ENCODE measurements at regions not wholly inside any gene's neighbourhood (a gene's known extent, or its start where the extent isn't known, plus 50 kb on each side); places are given as distances from the start of the nearest gene placed in this dataset.

DNA sequence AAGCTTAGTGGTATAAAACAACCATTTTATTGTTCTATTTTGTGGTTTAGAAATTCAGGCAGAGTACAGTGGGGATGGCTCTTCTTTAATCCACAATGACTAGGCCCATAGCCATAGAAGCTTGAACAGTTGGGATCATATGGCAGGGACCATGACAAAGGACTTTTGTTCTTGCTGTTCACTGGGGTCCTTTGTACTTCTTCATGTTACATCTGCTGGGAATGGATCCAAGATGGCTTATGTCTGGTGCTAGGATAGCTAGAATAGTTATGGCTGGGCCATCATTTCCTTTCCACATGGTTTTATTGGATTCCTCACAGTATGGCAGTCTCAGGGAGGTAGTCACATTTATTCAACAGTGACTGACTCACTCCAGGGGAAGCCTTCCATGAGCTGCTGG lies 427.9 kb upstream of the AGTR1 start:
- no peak for DNase-seq (ENCODE audit: low spot score)
- Mint-ChIP-seq H3K4me1 (peaks cover 18% of the 10 kb centered on the region), H3K27me3 (ENCODE audit: insufficient read depth, low read depth, poor library complexity) (no peaks in the 10 kb centered on the region), H3K9me3 (no peaks in the 10 kb centered on the region), H3K27ac (no peak overlapping the region), H3K4me3 (no peak overlapping the region), H3K36me3 (ENCODE audit: low read depth) (no peaks in the 10 kb centered on the region)
- Histone ChIP-seq H3K4me3 (no peak overlapping the region), H3K4me1 (ENCODE audit: insufficient read depth) (peaks cover 28% of the 10 kb centered on the region), H3K36me3 (ENCODE audit: insufficient read depth) (no peaks in the 10 kb centered on the region), H3K27me3 (ENCODE audit: insufficient read depth) (no peaks in the 10 kb centered on the region), H3K79me2 (replicated peaks; ENCODE audit: insufficient read depth) (no peaks in the 10 kb centered on the region), H3K27ac (ENCODE audit: low read depth) (no peak overlapping the region), H3F3A (replicated peaks; ENCODE audit: low read depth) (no peaks in the 10 kb centered on the region), H3K4me2 (no peak overlapping the region), H3K9me2 (ENCODE audit: insufficient read depth) (peaks cover 8% of the 10 kb centered on the region), H4K20me1 (replicated peaks; ENCODE audit: insufficient read depth) (no peaks in the 10 kb centered on the region), H2AFZ (no peak overlapping the region)
- no peak for ATAC-seq
- TF ChIP-seq, protein P1, sequence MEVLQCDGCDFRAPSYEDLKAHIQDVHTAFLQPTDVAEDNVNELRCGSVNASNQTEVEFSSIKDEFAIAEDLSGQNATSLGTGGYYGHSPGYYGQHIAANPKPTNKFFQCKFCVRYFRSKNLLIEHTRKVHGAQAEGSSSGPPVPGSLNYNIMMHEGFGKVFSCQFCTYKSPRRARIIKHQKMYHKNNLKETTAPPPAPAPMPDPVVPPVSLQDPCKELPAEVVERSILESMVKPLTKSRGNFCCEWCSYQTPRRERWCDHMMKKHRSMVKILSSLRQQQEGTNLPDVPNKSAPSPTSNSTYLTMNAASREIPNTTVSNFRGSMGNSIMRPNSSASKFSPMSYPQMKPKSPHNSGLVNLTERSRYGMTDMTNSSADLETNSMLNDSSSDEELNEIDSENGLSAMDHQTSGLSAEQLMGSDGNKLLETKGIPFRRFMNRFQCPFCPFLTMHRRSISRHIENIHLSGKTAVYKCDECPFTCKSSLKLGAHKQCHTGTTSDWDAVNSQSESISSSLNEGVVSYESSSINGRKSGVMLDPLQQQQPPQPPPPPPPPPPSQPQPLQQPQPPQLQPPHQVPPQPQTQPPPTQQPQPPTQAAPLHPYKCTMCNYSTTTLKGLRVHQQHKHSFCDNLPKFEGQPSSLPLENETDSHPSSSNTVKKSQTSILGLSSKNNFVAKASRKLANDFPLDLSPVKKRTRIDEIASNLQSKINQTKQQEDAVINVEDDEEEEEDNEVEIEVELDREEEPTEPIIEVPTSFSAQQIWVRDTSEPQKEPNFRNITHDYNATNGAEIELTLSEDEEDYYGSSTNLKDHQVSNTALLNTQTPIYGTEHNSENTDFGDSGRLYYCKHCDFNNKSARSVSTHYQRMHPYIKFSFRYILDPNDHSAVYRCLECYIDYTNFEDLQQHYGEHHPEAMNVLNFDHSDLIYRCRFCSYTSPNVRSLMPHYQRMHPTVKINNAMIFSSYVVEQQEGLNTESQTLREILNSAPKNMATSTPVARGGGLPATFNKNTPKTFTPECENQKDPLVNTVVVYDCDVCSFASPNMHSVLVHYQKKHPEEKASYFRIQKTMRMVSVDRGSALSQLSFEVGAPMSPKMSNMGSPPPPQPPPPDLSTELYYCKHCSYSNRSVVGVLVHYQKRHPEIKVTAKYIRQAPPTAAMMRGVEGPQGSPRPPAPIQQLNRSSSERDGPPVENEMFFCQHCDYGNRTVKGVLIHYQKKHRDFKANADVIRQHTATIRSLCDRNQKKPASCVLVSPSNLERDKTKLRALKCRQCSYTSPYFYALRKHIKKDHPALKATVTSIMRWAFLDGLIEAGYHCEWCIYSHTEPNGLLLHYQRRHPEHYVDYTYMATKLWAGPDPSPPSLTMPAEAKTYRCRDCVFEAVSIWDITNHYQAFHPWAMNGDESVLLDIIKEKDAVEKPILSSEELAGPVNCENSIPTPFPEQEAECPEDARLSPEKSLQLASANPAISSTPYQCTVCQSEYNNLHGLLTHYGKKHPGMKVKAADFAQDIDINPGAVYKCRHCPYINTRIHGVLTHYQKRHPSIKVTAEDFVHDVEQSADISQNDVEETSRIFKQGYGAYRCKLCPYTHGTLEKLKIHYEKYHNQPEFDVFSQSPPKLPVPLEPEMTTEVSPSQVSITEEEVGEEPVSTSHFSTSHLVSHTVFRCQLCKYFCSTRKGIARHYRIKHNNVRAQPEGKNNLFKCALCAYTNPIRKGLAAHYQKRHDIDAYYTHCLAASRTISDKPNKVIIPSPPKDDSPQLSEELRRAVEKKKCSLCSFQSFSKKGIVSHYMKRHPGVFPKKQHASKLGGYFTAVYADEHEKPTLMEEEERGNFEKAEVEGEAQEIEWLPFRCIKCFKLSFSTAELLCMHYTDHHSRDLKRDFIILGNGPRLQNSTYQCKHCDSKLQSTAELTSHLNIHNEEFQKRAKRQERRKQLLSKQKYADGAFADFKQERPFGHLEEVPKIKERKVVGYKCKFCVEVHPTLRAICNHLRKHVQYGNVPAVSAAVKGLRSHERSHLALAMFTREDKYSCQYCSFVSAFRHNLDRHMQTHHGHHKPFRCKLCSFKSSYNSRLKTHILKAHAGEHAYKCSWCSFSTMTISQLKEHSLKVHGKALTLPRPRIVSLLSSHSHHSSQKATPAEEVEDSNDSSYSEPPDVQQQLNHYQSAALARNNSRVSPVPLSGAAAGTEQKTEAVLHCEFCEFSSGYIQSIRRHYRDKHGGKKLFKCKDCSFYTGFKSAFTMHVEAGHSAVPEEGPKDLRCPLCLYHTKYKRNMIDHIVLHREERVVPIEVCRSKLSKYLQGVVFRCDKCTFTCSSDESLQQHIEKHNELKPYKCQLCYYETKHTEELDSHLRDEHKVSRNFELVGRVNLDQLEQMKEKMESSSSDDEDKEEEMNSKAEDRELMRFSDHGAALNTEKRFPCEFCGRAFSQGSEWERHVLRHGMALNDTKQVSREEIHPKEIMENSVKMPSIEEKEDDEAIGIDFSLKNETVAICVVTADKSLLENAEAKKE (CRISPR knock-in tag; IDR thresholded peaks at IDR 0.05) = no peak
- TF ChIP-seq JUNB (IDR thresholded peaks at IDR 0.05; ENCODE audit: unreplicated experiment) (no peak), EZH2phosphoT487 (IDR thresholded peaks at IDR 0.05; ENCODE audit: unreplicated experiment) (no peak)

DNA sequence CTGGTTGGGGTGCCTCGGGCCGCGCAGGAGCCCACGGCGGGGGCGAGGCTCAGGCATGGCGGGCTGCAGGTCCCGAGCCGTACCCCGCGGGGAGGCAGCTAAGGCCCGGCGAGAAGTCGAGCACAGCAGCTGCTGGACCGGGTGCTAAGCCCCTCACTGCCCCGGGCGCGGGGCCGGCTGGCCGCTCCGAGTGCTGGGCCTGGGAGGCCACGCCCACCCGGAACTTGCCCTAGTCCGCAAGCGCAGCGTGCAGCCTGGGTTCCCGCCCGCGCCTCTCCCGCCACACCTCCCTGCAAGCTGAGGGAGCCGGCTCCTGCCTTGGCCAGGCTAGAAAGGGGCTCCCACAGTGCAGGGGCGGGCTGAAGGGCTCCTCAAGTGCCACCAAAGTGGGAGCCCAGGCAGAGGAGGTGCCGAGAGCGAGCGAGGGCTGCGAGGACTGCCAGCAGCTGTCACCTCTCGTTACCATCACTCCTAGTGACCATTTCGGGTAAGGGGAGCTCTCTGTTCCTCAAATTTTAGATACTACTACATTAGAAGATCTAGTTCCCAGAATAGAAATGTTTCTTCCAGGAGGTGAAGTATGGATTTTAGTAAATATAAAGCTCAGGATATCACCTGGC lies 417.0 kb upstream of the AGTR1 start:
- Histone ChIP-seq H3K27ac (ENCODE audit: low read depth) (no peak overlapping the region), H3K4me2 (no peak overlapping the region), H3K4me3 (no peak overlapping the region), H2AFZ (no peak overlapping the region), H3F3A (replicated peaks; ENCODE audit: low read depth) (no peaks in the 10 kb centered on the region), H3K79me2 (replicated peaks; ENCODE audit: insufficient read depth) (no peaks in the 10 kb centered on the region), H3K27me3 (ENCODE audit: insufficient read depth) (no peaks in the 10 kb centered on the region), H4K20me1 (replicated peaks; ENCODE audit: insufficient read depth) (no peaks in the 10 kb centered on the region), H3K36me3 (ENCODE audit: insufficient read depth) (no peaks in the 10 kb centered on the region), H3K9me2 (ENCODE audit: insufficient read depth) (0 out of 2 replicates have a peak, but pooled peaks cover 3% of the 10 kb centered on the region), H3K4me1 (ENCODE audit: insufficient read depth) (peaks cover 5% of the 10 kb centered on the region; the same call in 1 of the 2 replicates)
- H3K4me1 Mint-ChIP-seq = no peaks in the 10 kb centered on the region; the same call in 2 of the 3 replicates
- no peak overlapping the region for H3K4me3 Mint-ChIP-seq
- peaks cover 5% of the 10 kb centered on the region; the same call in 2 of the 3 replicates for H3K9me3 Mint-ChIP-seq
- H3K36me3 Mint-ChIP-seq (ENCODE audit: low read depth) = no peaks in the 10 kb centered on the region
- ATAC-seq = peak; percentile 42; the same call in 2 of the 3 replicates
- H3K27ac Mint-ChIP-seq = no peak overlapping the region
- peaks cover 3% of the 10 kb centered on the region for H3K27me3 Mint-ChIP-seq (ENCODE audit: insufficient read depth, low read depth, poor library complexity)
- peak; percentile 21 for DNase-seq (ENCODE audit: low spot score)
- TF ChIP-seq, protein P1 (CRISPR knock-in tag; IDR thresholded peaks at IDR 0.05) = no peak
- TF ChIP-seq, protein P2, sequence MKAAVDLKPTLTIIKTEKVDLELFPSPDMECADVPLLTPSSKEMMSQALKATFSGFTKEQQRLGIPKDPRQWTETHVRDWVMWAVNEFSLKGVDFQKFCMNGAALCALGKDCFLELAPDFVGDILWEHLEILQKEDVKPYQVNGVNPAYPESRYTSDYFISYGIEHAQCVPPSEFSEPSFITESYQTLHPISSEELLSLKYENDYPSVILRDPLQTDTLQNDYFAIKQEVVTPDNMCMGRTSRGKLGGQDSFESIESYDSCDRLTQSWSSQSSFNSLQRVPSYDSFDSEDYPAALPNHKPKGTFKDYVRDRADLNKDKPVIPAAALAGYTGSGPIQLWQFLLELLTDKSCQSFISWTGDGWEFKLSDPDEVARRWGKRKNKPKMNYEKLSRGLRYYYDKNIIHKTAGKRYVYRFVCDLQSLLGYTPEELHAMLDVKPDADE (IDR thresholded peaks at IDR 0.05) = no peak

Measured in GM23338 (cell line).